Heart left ventricle (tissue), 13 donors: ENCODE measurements at regions not wholly inside any gene's neighbourhood (a gene's known extent, or its start where the extent isn't known, plus 50 kb on each side); places are given as distances from the start of the nearest gene placed in this dataset.

Experiments used
- CTCF ChIP-seq, 12 donors: fragments of 200-600 bp; sonication (generic) in 4 of 12; IDR thresholded peaks; one replicate each; pipeline versions ENCODE4 v1.5.0 to v1.8.0; 2018 to 2022; ENCODE audit warnings: antibody characterized with exemption in 12 of 12, mild to moderate bottlenecking in 5 of 12
- POLR2A ChIP-seq, 2 donors: fragments of 450-650 bp; IDR thresholded peaks; one replicate each; pipeline ENCODE4 v1.6.1; 2017; ENCODE audit warnings: antibody characterized with exemption in 2 of 2, mild to moderate bottlenecking in 2 of 2, moderate library complexity in 2 of 2
- donor health status: ischemic (EF 13 %, LVEDD 7.1; RV severe dilation, severe dysfunction).
- donor health status: DM: no; HTN: yes; CAD: no.
- donor health status: DM: no; HTN: no; CAD: no.
- donor health status: ischemic (EF 25% LVEDD 6.9; RV normal size, moderate dysfunction).
- donor health status: ischemic (EF 25% LVEDD 5.7; RV mildly dilated, moderate dysfunction).
- donor health status: ischemic (EF 35%, LVEDD 5.7; RV mildly dilated, moderate dysfunction).
- donor health status: nonischemic (EF 11% LVEDD 7.7; RV severe dilation, severe dysfunction).
- donor health status: DM: yes; HTN: yes; CAD: no.
- donor health status: PGD.
- donor health status: ischemic (EF 29% LVEDD 5.4; RV normal size, mild dysfunction).
- donor health status: nonischemic (EF 23%, LVEDD 6.1; RV moderate dilation, normal function).

GRCh38 chrX:69229436-69229835 is 64.2 kb upstream of the PJA1 start:
- TF ChIP-seq CTCF (IDR thresholded peaks at IDR 0.05) (no peak), POLR2A (IDR thresholded peaks at IDR 0.05) (no peak)
